K562 (cell line): ENCODE measurements at regions not wholly inside any gene's neighbourhood (a gene's known extent, or its start where the extent isn't known, plus 50 kb on each side); places are given as distances from the start of the nearest gene placed in this dataset.

ENCODE experiments used
- CREB1 ChIP-seq, 2 experiments: sonication (generic) in 1 of 2; formaldehyde crosslinking in 1 of 2; IDR thresholded peaks; 2 replicates each; pipeline versions ENCODE4 v1.6.1 to v1.8.0; 2012 to 2022; ENCODE audit warnings: inconsistent platforms in 1 of 2, mild to moderate bottlenecking in 1 of 2, missing genetic modification reagents in 1 of 2, moderate library complexity in 1 of 2
- NCOA4 ChIP-seq: fragments of 450-650 bp; IDR thresholded peaks from 2 replicates; pipeline ENCODE4 v1.6.1; 2018; ENCODE audit warnings: mild to moderate bottlenecking; ENCODE audit not compliant: partially characterized antibody
- ZNF174 ChIP-seq: fragments of 250-450 bp; sonication (Bioruptor Pico); IDR thresholded peaks from 2 replicates; pipeline ENCODE4 v1.4.0; 2020; ENCODE audit warnings: mild to moderate bottlenecking
- ZNF217 ChIP-seq: sonication (generic); formaldehyde crosslinking; IDR thresholded peaks from 2 replicates; pipeline ENCODE4 v1.8.0; 2022; ENCODE audit warnings: mild to moderate bottlenecking, missing genetic modification reagents
- TF ChIP-seq, protein P1 (sequence below): fragments of 250-450 bp; sonication (Bioruptor Pico); IDR thresholded peaks from 2 replicates; pipeline ENCODE4 v1.5.0; 2021; ENCODE audit warnings: mild to moderate bottlenecking, borderline replicate concordance
- TF ChIP-seq, protein P2 (sequence below), 2 experiments: IDR thresholded peaks; 2 replicates each; pipeline ENCODE4 v1.6.1; 2012; ENCODE audit warnings: improper control_type of control experiment in 2 of 2, low read depth in 2 of 2, low read length in 2 of 2, borderline replicate concordance in 1 of 2
- TF ChIP-seq, protein P3 (sequence below): fragments of 450-650 bp; IDR thresholded peaks from 2 replicates; pipeline ENCODE4 v1.7.1; 2018; ENCODE audit warnings: mild to moderate bottlenecking, low read depth; ENCODE audit not compliant: partially characterized antibody
- TF ChIP-seq, protein P4 (sequence below), 3 experiments: IDR thresholded peaks in 2 of 3; conservative IDR thresholded peaks in 1 of 3; 2 replicates each; pipeline ENCODE4 v1.5.1; 2011 to 2012; ENCODE audit warnings: low read length in 3 of 3, mild to moderate bottlenecking in 3 of 3, control low read depth in 2 of 3, improper control_type of control experiment in 1 of 3, inconsistent platforms in 1 of 3, low read depth in 1 of 3, mixed read lengths in 1 of 3, moderate library complexity in 1 of 3; ENCODE audit not compliant: insufficient read depth in 2 of 3

DNA sequence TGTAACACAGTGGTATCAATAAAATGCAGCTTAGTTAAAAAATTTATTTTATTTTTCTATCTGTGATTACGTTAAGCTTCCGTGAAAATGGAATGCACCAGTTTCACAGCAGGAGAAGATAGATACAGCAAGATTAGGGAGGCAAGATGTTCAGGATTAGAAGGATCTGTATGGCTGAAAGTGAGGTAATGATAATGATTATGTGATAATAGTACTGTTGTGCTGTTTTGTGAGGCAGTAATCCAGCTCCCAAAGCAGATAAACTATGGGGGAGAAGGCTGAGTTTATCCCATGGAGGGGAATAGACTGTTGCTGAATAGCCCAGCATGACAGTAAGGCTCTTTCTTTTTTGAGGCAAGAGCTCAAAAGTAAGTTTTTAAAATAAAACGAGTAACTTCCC is 216.1 kb upstream of the PRPS1L1 start:
- TF ChIP-seq, protein P1, sequence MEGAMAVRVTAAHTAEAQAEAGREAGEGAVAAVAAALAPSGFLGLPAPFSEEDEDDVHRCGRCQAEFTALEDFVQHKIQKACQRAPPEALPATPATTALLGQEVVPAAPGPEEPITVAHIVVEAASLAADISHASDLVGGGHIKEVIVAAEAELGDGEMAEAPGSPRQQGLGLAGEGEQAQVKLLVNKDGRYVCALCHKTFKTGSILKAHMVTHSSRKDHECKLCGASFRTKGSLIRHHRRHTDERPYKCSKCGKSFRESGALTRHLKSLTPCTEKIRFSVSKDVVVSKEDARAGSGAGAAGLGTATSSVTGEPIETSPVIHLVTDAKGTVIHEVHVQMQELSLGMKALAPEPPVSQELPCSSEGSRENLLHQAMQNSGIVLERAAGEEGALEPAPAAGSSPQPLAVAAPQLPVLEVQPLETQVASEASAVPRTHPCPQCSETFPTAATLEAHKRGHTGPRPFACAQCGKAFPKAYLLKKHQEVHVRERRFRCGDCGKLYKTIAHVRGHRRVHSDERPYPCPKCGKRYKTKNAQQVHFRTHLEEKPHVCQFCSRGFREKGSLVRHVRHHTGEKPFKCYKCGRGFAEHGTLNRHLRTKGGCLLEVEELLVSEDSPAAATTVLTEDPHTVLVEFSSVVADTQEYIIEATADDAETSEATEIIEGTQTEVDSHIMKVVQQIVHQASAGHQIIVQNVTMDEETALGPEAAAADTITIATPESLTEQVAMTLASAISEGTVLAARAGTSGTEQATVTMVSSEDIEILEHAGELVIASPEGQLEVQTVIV: no peak
- TF ChIP-seq, protein P2, sequence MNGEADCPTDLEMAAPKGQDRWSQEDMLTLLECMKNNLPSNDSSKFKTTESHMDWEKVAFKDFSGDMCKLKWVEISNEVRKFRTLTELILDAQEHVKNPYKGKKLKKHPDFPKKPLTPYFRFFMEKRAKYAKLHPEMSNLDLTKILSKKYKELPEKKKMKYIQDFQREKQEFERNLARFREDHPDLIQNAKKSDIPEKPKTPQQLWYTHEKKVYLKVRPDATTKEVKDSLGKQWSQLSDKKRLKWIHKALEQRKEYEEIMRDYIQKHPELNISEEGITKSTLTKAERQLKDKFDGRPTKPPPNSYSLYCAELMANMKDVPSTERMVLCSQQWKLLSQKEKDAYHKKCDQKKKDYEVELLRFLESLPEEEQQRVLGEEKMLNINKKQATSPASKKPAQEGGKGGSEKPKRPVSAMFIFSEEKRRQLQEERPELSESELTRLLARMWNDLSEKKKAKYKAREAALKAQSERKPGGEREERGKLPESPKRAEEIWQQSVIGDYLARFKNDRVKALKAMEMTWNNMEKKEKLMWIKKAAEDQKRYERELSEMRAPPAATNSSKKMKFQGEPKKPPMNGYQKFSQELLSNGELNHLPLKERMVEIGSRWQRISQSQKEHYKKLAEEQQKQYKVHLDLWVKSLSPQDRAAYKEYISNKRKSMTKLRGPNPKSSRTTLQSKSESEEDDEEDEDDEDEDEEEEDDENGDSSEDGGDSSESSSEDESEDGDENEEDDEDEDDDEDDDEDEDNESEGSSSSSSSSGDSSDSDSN (IDR thresholded peaks at IDR 0.05; ENCODE audit: borderline replicate concordance in 1 of 2, low read depth in 2 of 2, low read length in 2 of 2): no peak
- TF ChIP-seq, protein P3, sequence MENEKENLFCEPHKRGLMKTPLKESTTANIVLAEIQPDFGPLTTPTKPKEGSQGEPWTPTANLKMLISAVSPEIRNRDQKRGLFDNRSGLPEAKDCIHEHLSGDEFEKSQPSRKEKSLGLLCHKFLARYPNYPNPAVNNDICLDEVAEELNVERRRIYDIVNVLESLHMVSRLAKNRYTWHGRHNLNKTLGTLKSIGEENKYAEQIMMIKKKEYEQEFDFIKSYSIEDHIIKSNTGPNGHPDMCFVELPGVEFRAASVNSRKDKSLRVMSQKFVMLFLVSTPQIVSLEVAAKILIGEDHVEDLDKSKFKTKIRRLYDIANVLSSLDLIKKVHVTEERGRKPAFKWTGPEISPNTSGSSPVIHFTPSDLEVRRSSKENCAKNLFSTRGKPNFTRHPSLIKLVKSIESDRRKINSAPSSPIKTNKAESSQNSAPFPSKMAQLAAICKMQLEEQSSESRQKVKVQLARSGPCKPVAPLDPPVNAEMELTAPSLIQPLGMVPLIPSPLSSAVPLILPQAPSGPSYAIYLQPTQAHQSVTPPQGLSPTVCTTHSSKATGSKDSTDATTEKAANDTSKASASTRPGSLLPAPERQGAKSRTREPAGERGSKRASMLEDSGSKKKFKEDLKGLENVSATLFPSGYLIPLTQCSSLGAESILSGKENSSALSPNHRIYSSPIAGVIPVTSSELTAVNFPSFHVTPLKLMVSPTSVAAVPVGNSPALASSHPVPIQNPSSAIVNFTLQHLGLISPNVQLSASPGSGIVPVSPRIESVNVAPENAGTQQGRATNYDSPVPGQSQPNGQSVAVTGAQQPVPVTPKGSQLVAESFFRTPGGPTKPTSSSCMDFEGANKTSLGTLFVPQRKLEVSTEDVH: no peak
- no peak for TF ChIP-seq NCOA4
- TF ChIP-seq, protein P4, sequence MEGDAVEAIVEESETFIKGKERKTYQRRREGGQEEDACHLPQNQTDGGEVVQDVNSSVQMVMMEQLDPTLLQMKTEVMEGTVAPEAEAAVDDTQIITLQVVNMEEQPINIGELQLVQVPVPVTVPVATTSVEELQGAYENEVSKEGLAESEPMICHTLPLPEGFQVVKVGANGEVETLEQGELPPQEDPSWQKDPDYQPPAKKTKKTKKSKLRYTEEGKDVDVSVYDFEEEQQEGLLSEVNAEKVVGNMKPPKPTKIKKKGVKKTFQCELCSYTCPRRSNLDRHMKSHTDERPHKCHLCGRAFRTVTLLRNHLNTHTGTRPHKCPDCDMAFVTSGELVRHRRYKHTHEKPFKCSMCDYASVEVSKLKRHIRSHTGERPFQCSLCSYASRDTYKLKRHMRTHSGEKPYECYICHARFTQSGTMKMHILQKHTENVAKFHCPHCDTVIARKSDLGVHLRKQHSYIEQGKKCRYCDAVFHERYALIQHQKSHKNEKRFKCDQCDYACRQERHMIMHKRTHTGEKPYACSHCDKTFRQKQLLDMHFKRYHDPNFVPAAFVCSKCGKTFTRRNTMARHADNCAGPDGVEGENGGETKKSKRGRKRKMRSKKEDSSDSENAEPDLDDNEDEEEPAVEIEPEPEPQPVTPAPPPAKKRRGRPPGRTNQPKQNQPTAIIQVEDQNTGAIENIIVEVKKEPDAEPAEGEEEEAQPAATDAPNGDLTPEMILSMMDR (IDR thresholded peaks at IDR 0.05 in 2 of 3, conservative IDR thresholded peaks at IDR 0.05 in 1 of 3; ENCODE audit: insufficient read depth in 2 of 3, low read depth in 1 of 3, low read length in 3 of 3): no peak
- TF ChIP-seq ZNF174 (CRISPR knock-in tag): no peak
- no peak for TF ChIP-seq CREB1 (IDR thresholded peaks at IDR 0.05)
- no peak for TF ChIP-seq CREB1 (CRISPR knock-in tag; IDR thresholded peaks at IDR 0.05)
- TF ChIP-seq ZNF217 (CRISPR knock-in tag): no peak
